ENCODE measurements at regions not wholly inside any gene's neighbourhood (a gene's known extent, or its start where the extent isn't known, plus 50 kb on each side); places are given as distances from the start of the nearest gene placed in this dataset.

GRCh38 chr13:21234526-21234925 is 58.1 kb downstream of the MRPL57 start:
- Histone ChIP-seq H3K9me3 (ENCODE audit: control insufficient read depth in 4 of 4, insufficient read depth in 3 of 4, low read length in 3 of 4) (no peaks in the 10 kb centered on the region), H3K36me3 (ENCODE audit: control insufficient read depth in 4 of 4, insufficient read depth in 4 of 4, low read length in 4 of 4) (no peaks in the 10 kb centered on the region), H3K4me3 (no peak overlapping the region), H3K4me1 (ENCODE audit: control insufficient read depth in 5 of 5, insufficient read depth in 5 of 5, low read length in 5 of 5) (no peaks in the 10 kb centered on the region), H3K27ac (ENCODE audit: low read depth in 1 of 2, low read length in 1 of 2) (no peak overlapping the region), H3K9ac (ENCODE audit: insufficient read depth in 1 of 2, low read length in 2 of 2) (no peak overlapping the region), H3K27me3 (ENCODE audit: control insufficient read depth in 3 of 3, insufficient read depth in 3 of 3, low read length in 2 of 3) (no peaks in the 10 kb centered on the region)
- DNase-seq (no peak), ATAC-seq (ENCODE audit: insufficient read depth, low FRiP score) (no peak)
- TF ChIP-seq, protein P1, sequence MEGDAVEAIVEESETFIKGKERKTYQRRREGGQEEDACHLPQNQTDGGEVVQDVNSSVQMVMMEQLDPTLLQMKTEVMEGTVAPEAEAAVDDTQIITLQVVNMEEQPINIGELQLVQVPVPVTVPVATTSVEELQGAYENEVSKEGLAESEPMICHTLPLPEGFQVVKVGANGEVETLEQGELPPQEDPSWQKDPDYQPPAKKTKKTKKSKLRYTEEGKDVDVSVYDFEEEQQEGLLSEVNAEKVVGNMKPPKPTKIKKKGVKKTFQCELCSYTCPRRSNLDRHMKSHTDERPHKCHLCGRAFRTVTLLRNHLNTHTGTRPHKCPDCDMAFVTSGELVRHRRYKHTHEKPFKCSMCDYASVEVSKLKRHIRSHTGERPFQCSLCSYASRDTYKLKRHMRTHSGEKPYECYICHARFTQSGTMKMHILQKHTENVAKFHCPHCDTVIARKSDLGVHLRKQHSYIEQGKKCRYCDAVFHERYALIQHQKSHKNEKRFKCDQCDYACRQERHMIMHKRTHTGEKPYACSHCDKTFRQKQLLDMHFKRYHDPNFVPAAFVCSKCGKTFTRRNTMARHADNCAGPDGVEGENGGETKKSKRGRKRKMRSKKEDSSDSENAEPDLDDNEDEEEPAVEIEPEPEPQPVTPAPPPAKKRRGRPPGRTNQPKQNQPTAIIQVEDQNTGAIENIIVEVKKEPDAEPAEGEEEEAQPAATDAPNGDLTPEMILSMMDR (IDR thresholded peaks at IDR 0.05; ENCODE audit: control extremely low read depth, extremely low read depth), result no peak
- 68 to 78% methylated on average over 8 of the region's 8 CpGs for WGBS, 2 donors

DNA sequence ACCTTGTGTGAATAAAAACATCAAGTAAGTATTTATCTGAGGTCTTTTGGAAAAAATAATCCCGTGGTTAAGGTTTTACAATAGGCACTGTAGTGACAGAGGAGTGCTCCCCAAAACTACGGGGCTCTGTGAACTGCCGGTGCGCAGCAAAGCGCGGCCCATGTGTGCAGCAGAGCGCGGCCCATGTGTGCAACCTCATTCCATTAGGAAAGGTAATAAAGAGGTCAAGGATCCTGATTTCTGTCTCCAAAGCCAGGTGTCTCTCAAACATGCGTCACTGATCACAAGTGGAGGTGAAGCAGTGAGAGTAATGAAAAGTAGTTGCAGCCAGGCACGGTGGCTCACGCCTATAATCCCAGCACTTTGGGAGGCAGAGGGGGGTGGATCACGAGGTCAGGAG is 58.7 kb downstream of the MRPL57 start:
- Histone ChIP-seq H3K9ac (ENCODE audit: insufficient read depth in 1 of 2, low read length in 2 of 2) (no peak overlapping the region), H3K36me3 (ENCODE audit: control insufficient read depth in 4 of 4, insufficient read depth in 4 of 4, low read length in 4 of 4) (no peaks in the 10 kb centered on the region), H3K4me1 (ENCODE audit: control insufficient read depth in 5 of 5, insufficient read depth in 5 of 5, low read length in 5 of 5) (no peaks in the 10 kb centered on the region), H3K27ac (ENCODE audit: low read depth in 1 of 2, low read length in 1 of 2) (no peak overlapping the region), H3K4me3 (no peak overlapping the region), H3K9me3 (ENCODE audit: control insufficient read depth in 4 of 4, insufficient read depth in 3 of 4, low read length in 3 of 4) (no peaks in the 10 kb centered on the region), H3K27me3 (ENCODE audit: control insufficient read depth in 3 of 3, insufficient read depth in 3 of 3, low read length in 2 of 3) (no peaks in the 10 kb centered on the region)
- no peak for DNase-seq
- TF ChIP-seq, protein P1 (IDR thresholded peaks at IDR 0.05; ENCODE audit: control extremely low read depth, extremely low read depth), result no peak
- WGBS, 2 donors, result 78 to 92% methylated on average over 12 of the region's 12 CpGs
- no peak for ATAC-seq (ENCODE audit: insufficient read depth, low FRiP score)

DNA sequence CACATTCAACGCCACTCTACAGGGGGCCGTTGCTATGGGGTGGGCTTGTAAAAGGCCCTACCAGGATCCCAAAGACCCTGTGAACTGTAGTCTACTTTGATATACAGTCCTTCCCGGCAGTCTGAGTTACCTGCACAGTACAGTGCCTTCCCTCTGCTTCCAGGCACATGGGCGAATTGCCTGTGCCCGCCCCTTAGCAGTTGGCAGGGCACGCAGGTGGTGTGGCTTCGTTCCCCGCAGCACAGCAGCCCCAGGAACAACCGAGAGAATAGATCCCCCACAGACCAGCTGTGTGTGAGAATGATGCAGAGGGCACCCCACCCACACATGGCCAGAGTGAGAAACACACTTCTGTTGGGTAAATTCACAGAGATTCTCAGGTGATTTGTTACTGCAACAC is 60.6 kb downstream of the MRPL57 start:
- no peak for ATAC-seq (ENCODE audit: insufficient read depth, low FRiP score)
- Histone ChIP-seq H3K27ac (ENCODE audit: low read depth in 1 of 2, low read length in 1 of 2) (no peak overlapping the region), H3K27me3 (ENCODE audit: control insufficient read depth in 3 of 3, insufficient read depth in 3 of 3, low read length in 2 of 3) (no peaks in the 10 kb centered on the region), H3K4me1 (ENCODE audit: control insufficient read depth in 5 of 5, insufficient read depth in 5 of 5, low read length in 5 of 5) (no peaks in the 10 kb centered on the region), H3K9ac (ENCODE audit: insufficient read depth in 1 of 2, low read length in 2 of 2) (no peak overlapping the region), H3K9me3 (ENCODE audit: control insufficient read depth in 4 of 4, insufficient read depth in 3 of 4, low read length in 3 of 4) (no peaks in the 10 kb centered on the region), H3K36me3 (ENCODE audit: control insufficient read depth in 4 of 4, insufficient read depth in 4 of 4, low read length in 4 of 4) (no peaks in the 10 kb centered on the region), H3K4me3 (no peak overlapping the region)
- DNase-seq, result no peak
- TF ChIP-seq, protein P1 (IDR thresholded peaks at IDR 0.05; ENCODE audit: control extremely low read depth, extremely low read depth), result no peak
- WGBS, 2 donors, result 78 to 82% methylated on average over 9 of the region's 9 CpGs

GRCh38 chr13:21238267-21238666 is 61.8 kb downstream of the MRPL57 start:
- no peak overlapping the region for H3K27ac ChIP-seq (ENCODE audit: low read depth in 1 of 2, low read length in 1 of 2)
- no peaks in the 10 kb centered on the region for H3K36me3 ChIP-seq (ENCODE audit: control insufficient read depth in 4 of 4, insufficient read depth in 4 of 4, low read length in 4 of 4)
- no peak for DNase-seq
- ATAC-seq (ENCODE audit: insufficient read depth, low FRiP score), result no peak
- H3K9ac ChIP-seq (ENCODE audit: insufficient read depth in 1 of 2, low read length in 2 of 2), result no peak overlapping the region
- H3K4me1 ChIP-seq (ENCODE audit: control insufficient read depth in 5 of 5, insufficient read depth in 5 of 5, low read length in 5 of 5), result peaks cover 0 to 3% (median 0%) of the 10 kb centered on the region in 5 donors
- TF ChIP-seq, protein P1 (IDR thresholded peaks at IDR 0.05; ENCODE audit: control extremely low read depth, extremely low read depth), result no peak
- WGBS, 2 donors, result 49 to 62% methylated on average over 2 of the region's 2 CpGs
- peaks cover 0 to 4% (median 0%) of the 10 kb centered on the region in 3 donors for H3K27me3 ChIP-seq (ENCODE audit: control insufficient read depth in 3 of 3, insufficient read depth in 3 of 3, low read length in 2 of 3)
- H3K9me3 ChIP-seq (ENCODE audit: control insufficient read depth in 4 of 4, insufficient read depth in 3 of 4, low read length in 3 of 4), result no peaks in the 10 kb centered on the region
- no peak overlapping the region for H3K4me3 ChIP-seq
